ENCODE measurements at regions not wholly inside any gene's neighbourhood (a gene's known extent, or its start where the extent isn't known, plus 50 kb on each side); places are given as distances from the start of the nearest gene placed in this dataset.

DNA sequence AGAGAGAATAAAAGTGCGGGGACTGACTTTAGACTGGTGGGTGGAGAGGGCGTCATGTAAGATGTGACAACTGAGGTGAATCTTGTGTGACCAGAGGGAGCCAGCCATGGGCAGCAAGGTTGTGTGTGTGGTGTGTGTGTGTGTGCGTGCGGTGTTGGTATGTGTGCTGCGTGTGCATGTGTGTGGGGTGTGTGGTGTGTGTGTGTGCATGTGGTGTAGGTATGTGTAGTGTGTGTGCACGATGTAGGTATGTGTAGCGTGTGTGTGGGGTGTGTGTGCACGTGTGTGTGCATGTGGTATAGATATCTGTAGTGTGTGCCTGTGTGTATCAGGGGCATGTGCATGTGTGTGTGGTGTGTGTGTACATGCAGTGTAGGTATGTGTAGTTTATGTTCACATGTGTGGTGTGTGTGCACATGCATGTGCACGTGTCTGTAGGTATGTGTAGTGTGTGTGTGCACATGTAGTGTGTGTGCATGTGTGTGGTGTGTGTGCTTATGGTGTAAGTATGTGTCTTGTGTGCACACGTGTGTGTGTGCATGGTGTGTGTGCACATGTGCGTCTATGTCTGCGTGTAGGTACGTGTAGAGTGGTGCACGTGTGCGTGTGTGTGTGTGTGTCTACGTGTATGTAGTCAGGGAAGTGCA is 312.3 kb upstream of the MKI67 start:
- H2AFZ ChIP-seq (ENCODE audit: low read depth, low read length, poor library complexity, severe bottlenecking), result no peak overlapping the region
- intact Hi-C loops (cut with micrococcal nuclease), result no loop called here
- DNase-seq (ENCODE audit: low read depth, low spot score), result no peak
- H3K36me3 ChIP-seq (ENCODE audit: control insufficient read depth in 1 of 2, insufficient read depth in 2 of 2, low read length in 2 of 2), result no peaks in the 10 kb centered on the region
- H3K27me3 ChIP-seq (ENCODE audit: insufficient read depth, low read length), result peaks cover 63% of the 10 kb centered on the region
- no peaks in the 10 kb centered on the region for H3K9me2 ChIP-seq (ENCODE audit: insufficient read depth)
- no peak overlapping the region for H3K9ac ChIP-seq (ENCODE audit: low read length)
- RAD21 ChIA-PET (ENCODE audit: low non-redundant PET in 1 of 2, low total read pairs in 2 of 2, uncharacterized antibody in 2 of 2, unreplicated experiment in 2 of 2), result no interaction called here
- ATAC-seq, result no peak
- H3K79me2 ChIP-seq (ENCODE audit: insufficient read depth, low read length), result no peaks in the 10 kb centered on the region
- no TSS peak for BruUV-seq (replicated peaks)
- no peaks in the 10 kb centered on the region for H3K9me3 ChIP-seq (ENCODE audit: control insufficient read depth in 1 of 2, insufficient read depth in 1 of 2, low read depth in 1 of 2, low read length in 2 of 2)
- no peak overlapping the region for H3K27ac ChIP-seq (ENCODE audit: low read depth, low read length)
- TF ChIP-seq SIN3A (IDR thresholded peaks at IDR 0.05; ENCODE audit: low read depth), result no peak
- no peak for TF ChIP-seq POLR2A (IDR thresholded peaks at IDR 0.05; ENCODE audit: borderline replicate concordance, extremely low read depth, insufficient read depth, insufficient read length)
- TF ChIP-seq POLR2AphosphoS5 (IDR thresholded peaks at IDR 0.05; ENCODE audit: low read depth, low read length), result no peak
- TF ChIP-seq, protein P1, sequence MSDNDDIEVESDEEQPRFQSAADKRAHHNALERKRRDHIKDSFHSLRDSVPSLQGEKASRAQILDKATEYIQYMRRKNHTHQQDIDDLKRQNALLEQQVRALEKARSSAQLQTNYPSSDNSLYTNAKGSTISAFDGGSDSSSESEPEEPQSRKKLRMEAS (IDR thresholded peaks at IDR 0.05), result no peak
- POLR2A ChIA-PET, result no interaction called here
- H4K20me1 ChIP-seq (ENCODE audit: insufficient read depth), result no peaks in the 10 kb centered on the region
- H3K4me1 ChIP-seq (ENCODE audit: control insufficient read depth in 1 of 2, insufficient read depth in 2 of 2, low read length in 2 of 2), result no peaks in the 10 kb centered on the region
- H3K4me3 ChIP-seq (replicated peaks in 1 of 2; ENCODE audit: low read depth in 1 of 2, low read length in 2 of 2), result no peak overlapping the region
- no peak overlapping the region for H3K4me2 ChIP-seq (ENCODE audit: low read length)
- CTCF ChIA-PET, result no interaction called here

DNA sequence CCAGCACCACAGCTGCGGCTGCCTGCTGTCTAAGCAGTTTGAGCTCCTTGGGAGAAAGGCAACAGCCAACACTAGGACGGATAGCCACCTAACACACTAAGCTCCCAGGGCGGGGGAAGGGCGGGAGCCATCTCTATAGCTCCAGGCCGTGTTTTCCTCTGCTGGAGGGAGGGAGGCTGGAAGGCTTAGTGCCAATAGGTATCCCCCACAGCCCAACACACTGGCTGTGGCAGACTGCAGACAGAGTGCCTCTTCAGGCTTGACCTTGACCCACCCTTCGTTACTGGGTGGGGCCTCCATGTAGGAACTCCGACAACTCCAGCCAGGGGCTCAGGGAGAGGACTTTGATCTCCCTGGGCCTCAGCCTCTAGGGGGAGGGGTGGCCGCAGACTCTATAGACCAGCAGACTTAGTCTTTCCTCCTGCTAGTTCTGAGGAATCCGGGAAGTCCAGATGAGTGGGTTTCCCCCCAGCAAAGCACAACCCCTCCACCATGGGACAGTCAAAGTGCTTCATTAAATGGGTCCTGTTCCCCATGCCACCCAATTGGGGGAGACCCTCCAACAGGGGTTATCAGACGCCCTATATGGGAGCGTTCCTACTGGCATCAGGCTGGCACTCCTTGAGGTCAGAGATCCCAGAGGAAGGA is 314.4 kb upstream of the MKI67 start:
- no TSS peak for BruUV-seq (replicated peaks)
- Histone ChIP-seq H3K9ac (ENCODE audit: low read length) (no peak overlapping the region), H3K9me2 (ENCODE audit: insufficient read depth) (no peaks in the 10 kb centered on the region)
- TF ChIP-seq JUND (IDR thresholded peaks at IDR 0.05), result no peak
- TF ChIP-seq EGR1 (IDR thresholded peaks at IDR 0.05; ENCODE audit: low read depth), result no peak
- no peak for TF ChIP-seq SRF (IDR thresholded peaks at IDR 0.05; ENCODE audit: low read depth)
- no peak for TF ChIP-seq ELF1 (IDR thresholded peaks at IDR 0.05; ENCODE audit: borderline replicate concordance, low read depth)
- TF ChIP-seq EZH2 (IDR thresholded peaks at IDR 0.05), result no peak
- TF ChIP-seq CEBPB (IDR thresholded peaks at IDR 0.05; ENCODE audit: low read depth), result no peak
- no peak for TF ChIP-seq EZH2phosphoT487 (IDR thresholded peaks at IDR 0.05; ENCODE audit: borderline replicate concordance)
- TF ChIP-seq POLR2A (IDR thresholded peaks at IDR 0.05; ENCODE audit: borderline replicate concordance, extremely low read depth, insufficient read depth, insufficient read length), result no peak
- TF ChIP-seq, protein P2, sequence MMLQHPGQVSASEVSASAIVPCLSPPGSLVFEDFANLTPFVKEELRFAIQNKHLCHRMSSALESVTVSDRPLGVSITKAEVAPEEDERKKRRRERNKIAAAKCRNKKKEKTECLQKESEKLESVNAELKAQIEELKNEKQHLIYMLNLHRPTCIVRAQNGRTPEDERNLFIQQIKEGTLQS (IDR thresholded peaks at IDR 0.05), result no peak
- TF ChIP-seq ZNF274 (IDR thresholded peaks at IDR 0.05; ENCODE audit: low read depth, low read length), result no peak
- no peak for TF ChIP-seq YY1 (IDR thresholded peaks at IDR 0.05; ENCODE audit: extremely low read depth, insufficient replicate concordance, low read depth, low read length)
- TF ChIP-seq POLR2AphosphoS5 (IDR thresholded peaks at IDR 0.05; ENCODE audit: low read depth, low read length), result no peak
- TF ChIP-seq, protein P3, sequence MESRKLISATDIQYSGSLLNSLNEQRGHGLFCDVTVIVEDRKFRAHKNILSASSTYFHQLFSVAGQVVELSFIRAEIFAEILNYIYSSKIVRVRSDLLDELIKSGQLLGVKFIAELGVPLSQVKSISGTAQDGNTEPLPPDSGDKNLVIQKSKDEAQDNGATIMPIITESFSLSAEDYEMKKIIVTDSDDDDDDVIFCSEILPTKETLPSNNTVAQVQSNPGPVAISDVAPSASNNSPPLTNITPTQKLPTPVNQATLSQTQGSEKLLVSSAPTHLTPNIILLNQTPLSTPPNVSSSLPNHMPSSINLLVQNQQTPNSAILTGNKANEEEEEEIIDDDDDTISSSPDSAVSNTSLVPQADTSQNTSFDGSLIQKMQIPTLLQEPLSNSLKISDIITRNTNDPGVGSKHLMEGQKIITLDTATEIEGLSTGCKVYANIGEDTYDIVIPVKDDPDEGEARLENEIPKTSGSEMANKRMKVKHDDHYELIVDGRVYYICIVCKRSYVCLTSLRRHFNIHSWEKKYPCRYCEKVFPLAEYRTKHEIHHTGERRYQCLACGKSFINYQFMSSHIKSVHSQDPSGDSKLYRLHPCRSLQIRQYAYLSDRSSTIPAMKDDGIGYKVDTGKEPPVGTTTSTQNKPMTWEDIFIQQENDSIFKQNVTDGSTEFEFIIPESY (IDR thresholded peaks at IDR 0.05; ENCODE audit: extremely low read depth, insufficient replicate concordance, low read length), result no peak

More for the DNA sequence above, 314.4 kb upstream of the MKI67 start:
- CTCF ChIA-PET, result no interaction called here
- POLR2A ChIA-PET, result no interaction called here
- H3K36me3 ChIP-seq (ENCODE audit: control insufficient read depth in 1 of 2, insufficient read depth in 2 of 2, low read length in 2 of 2), result no peaks in the 10 kb centered on the region
- peaks cover 49% of the 10 kb centered on the region for H3K27me3 ChIP-seq (ENCODE audit: insufficient read depth, low read length)
- no peaks in the 10 kb centered on the region for H3K9me3 ChIP-seq (ENCODE audit: control insufficient read depth in 1 of 2, insufficient read depth in 1 of 2, low read depth in 1 of 2, low read length in 2 of 2)
- ATAC-seq, result no peak
- H3K79me2 ChIP-seq (ENCODE audit: insufficient read depth, low read length), result no peaks in the 10 kb centered on the region
- no peak overlapping the region for H2AFZ ChIP-seq (ENCODE audit: low read depth, low read length, poor library complexity, severe bottlenecking)
- no peak overlapping the region for H3K4me2 ChIP-seq (ENCODE audit: low read length)
- H3K4me3 ChIP-seq (replicated peaks in 1 of 2; ENCODE audit: low read depth in 1 of 2, low read length in 2 of 2), result no peak overlapping the region
- intact Hi-C loops (cut with micrococcal nuclease), result no loop called here
- DNase-seq (ENCODE audit: low read depth, low spot score), result no peak
- H4K20me1 ChIP-seq (ENCODE audit: insufficient read depth), result no peaks in the 10 kb centered on the region
- RAD21 ChIA-PET (ENCODE audit: low non-redundant PET in 1 of 2, low total read pairs in 2 of 2, uncharacterized antibody in 2 of 2, unreplicated experiment in 2 of 2), result no interaction called here
- H3K27ac ChIP-seq (ENCODE audit: low read depth, low read length), result no peak overlapping the region
- no peaks in the 10 kb centered on the region for H3K4me1 ChIP-seq (ENCODE audit: control insufficient read depth in 1 of 2, insufficient read depth in 2 of 2, low read length in 2 of 2)
